GM12878 (cell line): ENCODE measurements at regions not wholly inside any gene's neighbourhood (a gene's known extent, or its start where the extent isn't known, plus 50 kb on each side); places are given as distances from the start of the nearest gene placed in this dataset.

ENCODE experiments used
- CBFB ChIP-seq: IDR thresholded peaks from 2 replicates; pipeline ENCODE4 v1.6.1; 2016; ENCODE audit warnings: antibody characterized with exemption, low read depth
- CTCF ChIP-seq, 3 experiments: IDR thresholded peaks in 2 of 3; conservative IDR thresholded peaks in 1 of 3; 2 replicates each; pipeline ENCODE4 v1.5.1; 2011; ENCODE audit warnings: low read depth in 3 of 3, low read length in 3 of 3, mild to moderate bottlenecking in 3 of 3, control low read depth in 2 of 3, moderate library complexity in 2 of 3, inconsistent platforms in 1 of 3, mixed read lengths in 1 of 3; ENCODE audit not compliant: control insufficient read depth in 2 of 3, insufficient read depth in 1 of 3; ENCODE audit errors: extremely low read depth in 1 of 3
- ESRRA ChIP-seq: IDR thresholded peaks from 2 replicates; pipeline ENCODE4 v1.6.1; 2012; ENCODE audit warnings: mild to moderate bottlenecking, low read length, improper control_type of control experiment
- ETV6 ChIP-seq, 2 experiments: fragments of 450-650 bp in 1 of 2; IDR thresholded peaks in 1 of 2; conservative IDR thresholded peaks in 1 of 2; 2 replicates each; pipeline ENCODE4 v1.6.1; 2014; ENCODE audit warnings: antibody characterized with exemption in 1 of 2, borderline replicate concordance in 1 of 2, low read depth in 1 of 2, mild to moderate bottlenecking in 1 of 2, moderate library complexity in 1 of 2
- EZH2 ChIP-seq: IDR thresholded peaks from 2 replicates; pipeline ENCODE4 v1.6.1; 2012; ENCODE audit warnings: low read depth, mild to moderate bottlenecking, control low read depth, inconsistent platforms, low read length, borderline replicate concordance; ENCODE audit not compliant: control insufficient read depth
- NFYA ChIP-seq: IDR thresholded peaks from 2 replicates; pipeline ENCODE4 v1.6.1; 2011; ENCODE audit warnings: low read depth, mild to moderate bottlenecking, low read length, improper control_type of control experiment, borderline replicate concordance
- NR2C2 ChIP-seq: IDR thresholded peaks from 2 replicates; pipeline ENCODE4 v1.6.1; 2011; ENCODE audit warnings: borderline replicate concordance, low read depth; ENCODE audit not compliant: control insufficient read depth, insufficient read length
- PBX3 ChIP-seq: IDR thresholded peaks from 2 replicates; pipeline ENCODE4 v1.6.1; 2011; ENCODE audit warnings: mild to moderate bottlenecking, low read depth, low read length, moderate library complexity; ENCODE audit not compliant: insufficient replicate concordance
- POLR2AphosphoS5 ChIP-seq: IDR thresholded peaks from 2 replicates; pipeline ENCODE4 v1.6.1; 2011; ENCODE audit warnings: mild to moderate bottlenecking, low read length, inconsistent platforms
- RFX5 ChIP-seq: IDR thresholded peaks from 2 replicates; pipeline ENCODE4 v1.6.1; 2011; ENCODE audit warnings: low read depth, low read length, improper control_type of control experiment

GRCh38 chr2:184481865-184482264, 116.5 kb upstream of the ZNF804A start:
- TF ChIP-seq CBFB (no peak), RFX5 (no peak), ETV6 (conservative IDR thresholded peaks at IDR 0.05 in 1 of 2, IDR thresholded peaks at IDR 0.05 in 1 of 2; ENCODE audit: borderline replicate concordance in 1 of 2, low read depth in 1 of 2) (no peak), NR2C2 (no peak), CTCF (IDR thresholded peaks at IDR 0.05 in 2 of 3, conservative IDR thresholded peaks at IDR 0.05 in 1 of 3; ENCODE audit: control insufficient read depth in 2 of 3, extremely low read depth in 1 of 3, insufficient read depth in 1 of 3, low read depth in 3 of 3, low read length in 3 of 3) (no peak), PBX3 (no peak), ESRRA (no peak), EZH2 (no peak), NFYA (no peak), POLR2AphosphoS5 (no peak)
